Adrenal gland (tissue), 5 donors: ENCODE measurements at regions not wholly inside any gene's neighbourhood (a gene's known extent, or its start where the extent isn't known, plus 50 kb on each side); places are given as distances from the start of the nearest gene placed in this dataset.

ENCODE experiments used
- POLR2A ChIP-seq, 2 donors: fragments of 450-650 bp; IDR thresholded peaks; one replicate each; pipeline ENCODE4 v1.6.1; 2017; ENCODE audit warnings: antibody characterized with exemption in 2 of 2, mild to moderate bottlenecking in 2 of 2, moderate library complexity in 1 of 2
- TF ChIP-seq, protein P1 (sequence below), 6 experiments: fragments of 450-650 bp in 4 of 6; fragments of 200-600 bp in 2 of 6; sonication (generic) in 1 of 6; IDR thresholded peaks; 1 replicate in 5 of 6; 2 replicates in 1 of 6; pipeline versions ENCODE4 v1.5.1 to v1.8.0; 2016 to 2021; ENCODE audit warnings: antibody characterized with exemption in 6 of 6, mild to moderate bottlenecking in 2 of 6, moderate library complexity in 1 of 6
- donor health status: DM: no; HTN: no; CAD: no.

DNA sequence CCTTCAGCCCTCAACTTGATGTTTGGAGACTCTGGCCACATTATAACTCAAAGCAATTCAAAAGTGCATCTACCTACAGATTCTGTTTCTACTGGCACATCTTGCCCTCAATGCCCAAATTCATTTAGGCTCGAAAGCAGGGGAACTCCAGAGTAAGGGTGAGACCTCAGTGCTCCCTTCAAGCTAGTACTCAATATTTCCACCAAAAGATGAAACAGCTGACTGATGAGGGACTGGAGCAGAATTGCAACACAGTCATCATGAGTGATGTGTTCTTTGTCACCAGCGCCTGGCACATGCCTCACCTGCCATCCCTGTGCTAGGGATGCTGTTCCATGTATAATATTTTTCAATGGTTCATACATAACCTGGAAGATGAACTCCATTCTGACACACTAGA is 247.3 kb downstream of the DSEL start:
- TF ChIP-seq, protein P1, sequence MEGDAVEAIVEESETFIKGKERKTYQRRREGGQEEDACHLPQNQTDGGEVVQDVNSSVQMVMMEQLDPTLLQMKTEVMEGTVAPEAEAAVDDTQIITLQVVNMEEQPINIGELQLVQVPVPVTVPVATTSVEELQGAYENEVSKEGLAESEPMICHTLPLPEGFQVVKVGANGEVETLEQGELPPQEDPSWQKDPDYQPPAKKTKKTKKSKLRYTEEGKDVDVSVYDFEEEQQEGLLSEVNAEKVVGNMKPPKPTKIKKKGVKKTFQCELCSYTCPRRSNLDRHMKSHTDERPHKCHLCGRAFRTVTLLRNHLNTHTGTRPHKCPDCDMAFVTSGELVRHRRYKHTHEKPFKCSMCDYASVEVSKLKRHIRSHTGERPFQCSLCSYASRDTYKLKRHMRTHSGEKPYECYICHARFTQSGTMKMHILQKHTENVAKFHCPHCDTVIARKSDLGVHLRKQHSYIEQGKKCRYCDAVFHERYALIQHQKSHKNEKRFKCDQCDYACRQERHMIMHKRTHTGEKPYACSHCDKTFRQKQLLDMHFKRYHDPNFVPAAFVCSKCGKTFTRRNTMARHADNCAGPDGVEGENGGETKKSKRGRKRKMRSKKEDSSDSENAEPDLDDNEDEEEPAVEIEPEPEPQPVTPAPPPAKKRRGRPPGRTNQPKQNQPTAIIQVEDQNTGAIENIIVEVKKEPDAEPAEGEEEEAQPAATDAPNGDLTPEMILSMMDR (IDR thresholded peaks at IDR 0.05): no peak
- no peak for TF ChIP-seq POLR2A (IDR thresholded peaks at IDR 0.05)
